GM12892 (cell line): ENCODE measurements at regions not wholly inside any gene's neighbourhood (a gene's known extent, or its start where the extent isn't known, plus 50 kb on each side); places are given as distances from the start of the nearest gene placed in this dataset.

Experiments
- POLR2A ChIP-seq: IDR thresholded peaks from 2 replicates; pipeline ENCODE4 v1.6.1; 2011; ENCODE audit warnings: low read depth, low read length, control low read depth
- POLR2AphosphoS5 ChIP-seq: IDR thresholded peaks from 2 replicates; pipeline ENCODE4 v1.6.1; 2011; ENCODE audit warnings: low read depth, low read length, control low read depth
- TAF1 ChIP-seq: IDR thresholded peaks from 2 replicates; pipeline ENCODE4 v1.6.1; 2011; ENCODE audit warnings: low read depth, mild to moderate bottlenecking, control low read depth, low read length, borderline replicate concordance

DNA sequence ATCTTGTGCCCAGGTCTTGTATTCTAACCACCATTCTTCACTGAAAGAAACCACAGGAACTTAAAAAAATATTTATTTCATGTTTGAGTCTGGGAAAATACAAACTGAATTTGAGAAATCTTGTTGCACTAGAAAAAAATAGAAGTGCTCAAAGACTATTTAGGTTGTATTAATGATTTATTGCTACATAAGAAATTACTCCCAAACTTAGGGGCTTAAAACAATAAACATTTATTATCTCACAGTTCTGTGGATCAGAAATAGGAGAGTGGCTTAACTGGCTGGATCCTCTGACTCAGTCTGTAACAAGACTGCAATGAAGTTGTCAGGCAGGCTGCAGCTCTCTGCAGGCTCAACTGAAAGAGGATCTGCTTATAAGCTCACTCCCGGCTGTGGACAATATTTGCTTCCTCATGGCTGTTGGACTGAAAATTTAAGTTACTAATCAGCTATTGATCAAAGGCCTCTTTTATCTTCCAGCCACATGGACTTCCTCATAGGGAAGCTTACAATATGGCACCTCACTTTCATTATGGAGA, 295.4 kb upstream of the FAM241A start:
- TF ChIP-seq POLR2A: no peak
- TF ChIP-seq POLR2AphosphoS5: no peak
- no peak for TF ChIP-seq TAF1
